ENCODE measurements at regions not wholly inside any gene's neighbourhood (a gene's known extent, or its start where the extent isn't known, plus 50 kb on each side); places are given as distances from the start of the nearest gene placed in this dataset.
"Not testable (repeated sequence)": the region's sequence is repeated elsewhere in the genome, so short reads cannot be mapped to it uniquely, and the experiment has no call there.

DNA sequence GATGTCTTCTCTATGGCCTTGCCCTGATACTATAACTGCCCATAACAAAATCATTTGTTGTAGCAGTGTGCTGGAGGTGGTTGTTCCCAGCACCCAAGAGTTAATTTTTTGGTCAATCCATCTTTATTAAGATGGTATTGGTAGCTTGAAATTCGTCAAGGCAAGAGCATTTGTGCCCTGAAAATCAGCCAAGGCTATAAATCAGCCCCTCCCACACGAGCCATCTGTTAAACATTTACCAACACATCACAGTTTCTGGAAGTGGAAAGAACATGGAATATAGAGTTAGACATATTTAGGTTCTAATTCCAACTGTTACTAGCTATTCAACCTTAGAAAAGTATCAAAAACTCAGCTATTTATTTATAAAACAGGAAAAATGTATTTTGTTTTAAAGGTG lies 888.4 kb upstream of the GJE1 start:
- H3K9me3 Mint-ChIP-seq, result no peaks in the 10 kb centered on the region
- no peak overlapping the region for H3K27ac Mint-ChIP-seq
- H3K4me1 Mint-ChIP-seq, result no peaks in the 10 kb centered on the region
- CTCF ChIA-PET, result no interaction called here
- H3K27me3 Mint-ChIP-seq, result no peaks in the 10 kb centered on the region
- DNase-seq, result no peak
- no peaks in the 10 kb centered on the region for H3K36me3 Mint-ChIP-seq
- H3K4me3 Mint-ChIP-seq, result no peak overlapping the region

DNA sequence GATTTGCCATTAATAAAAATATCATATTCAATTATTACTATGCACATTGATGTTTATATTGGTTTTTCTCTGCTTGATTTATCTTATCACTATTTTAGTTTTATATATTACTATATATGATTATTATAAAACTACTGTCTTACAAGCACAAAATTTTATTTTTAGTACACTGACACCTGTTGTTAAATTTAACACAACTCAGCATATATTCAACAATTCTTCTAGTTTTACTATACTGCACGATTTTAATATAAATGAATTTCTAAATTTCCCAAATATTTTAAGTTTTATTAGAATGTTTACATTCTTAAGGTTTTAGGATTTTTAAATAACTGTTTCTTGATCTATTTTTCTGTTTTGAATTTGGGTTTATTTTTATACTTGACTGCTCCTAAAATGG lies 889.8 kb upstream of the GJE1 start:
- no peaks in the 10 kb centered on the region for H3K36me3 Mint-ChIP-seq
- CTCF ChIA-PET, result no interaction called here
- DNase-seq, result no peak
- H3K4me3 Mint-ChIP-seq, result no peak overlapping the region
- no peak overlapping the region for H3K27ac Mint-ChIP-seq
- no peaks in the 10 kb centered on the region for H3K27me3 Mint-ChIP-seq
- no peaks in the 10 kb centered on the region for H3K4me1 Mint-ChIP-seq
- H3K9me3 Mint-ChIP-seq, result no peaks in the 10 kb centered on the region

DNA sequence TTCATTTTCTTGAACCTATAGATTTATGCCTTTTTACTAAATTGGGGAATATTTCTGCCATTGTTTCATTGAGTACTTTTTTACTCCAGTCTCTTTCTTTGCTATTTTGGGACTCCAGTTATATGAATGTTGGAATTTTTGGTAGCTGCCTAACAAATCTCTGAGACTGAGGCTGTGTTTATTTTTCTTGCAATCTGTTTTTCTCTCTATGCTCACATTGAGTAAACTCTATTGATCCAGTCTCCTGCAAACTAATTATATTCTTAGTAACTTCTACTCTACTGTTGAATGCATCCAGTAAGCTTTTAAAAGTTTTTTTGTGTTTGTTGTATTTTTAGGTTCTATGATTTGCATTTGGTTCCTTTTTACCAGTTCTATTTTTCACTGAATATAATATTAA lies 903.4 kb upstream of the GJE1 start:
- Mint-ChIP-seq H3K27me3 (no peaks in the 10 kb centered on the region), H3K4me1 (no peaks in the 10 kb centered on the region), H3K36me3 (no peaks in the 10 kb centered on the region), H3K27ac (no peak overlapping the region), H3K9me3 (no peaks in the 10 kb centered on the region), H3K4me3 (no peak overlapping the region)
- CTCF ChIA-PET, result no interaction called here
- no peak for DNase-seq

DNA sequence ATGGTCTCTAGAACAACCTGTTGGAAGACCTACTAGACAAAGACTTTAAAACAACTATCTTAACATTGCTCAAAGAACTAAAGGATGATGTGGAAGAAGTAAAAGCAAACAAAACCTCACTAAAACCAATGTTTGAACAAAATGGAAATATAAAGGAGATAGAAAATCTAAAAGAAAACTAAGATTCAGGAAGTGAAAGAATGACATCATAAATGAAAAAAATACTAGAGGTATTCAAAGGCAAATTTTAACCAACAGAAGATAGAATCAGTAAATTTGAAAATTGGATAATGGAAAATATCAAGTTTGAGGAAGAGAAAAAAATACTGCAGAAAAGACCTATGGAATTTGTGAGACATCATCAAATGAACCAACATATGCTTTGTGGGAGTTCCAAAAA lies 914.1 kb upstream of the GJE1 start:
- CTCF ChIA-PET, result no interaction called here
- H3K4me3 Mint-ChIP-seq, result no peak overlapping the region
- peaks cover 3% of the 10 kb centered on the region for H3K9me3 Mint-ChIP-seq
- no peaks in the 10 kb centered on the region for H3K36me3 Mint-ChIP-seq
- no peaks in the 10 kb centered on the region for H3K4me1 Mint-ChIP-seq
- H3K27ac Mint-ChIP-seq, result no peak overlapping the region
- DNase-seq, result no peak
- H3K27me3 Mint-ChIP-seq, result no peaks in the 10 kb centered on the region

DNA sequence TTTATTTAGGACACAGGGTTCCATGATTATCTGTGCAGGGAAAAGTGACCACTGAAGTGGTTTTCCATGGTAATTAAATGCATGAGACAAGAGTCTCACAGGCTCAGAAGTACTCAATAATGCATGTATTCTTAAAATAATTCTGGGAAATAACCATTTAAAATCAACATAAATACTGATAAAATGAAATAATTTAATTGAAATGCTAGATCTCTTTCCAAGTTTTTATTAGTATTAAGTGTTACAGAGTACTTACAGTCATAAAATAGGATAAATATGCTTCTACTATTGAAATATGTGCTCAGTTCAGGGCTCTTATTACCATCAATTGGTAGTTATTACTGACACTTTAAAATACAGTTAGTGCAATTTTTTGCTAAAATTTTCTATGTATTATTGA lies 916.0 kb upstream of the GJE1 start:
- Mint-ChIP-seq H3K4me1 (no peaks in the 10 kb centered on the region), H3K9me3 (peaks cover 3% of the 10 kb centered on the region), H3K4me3 (no peak overlapping the region), H3K36me3 (no peaks in the 10 kb centered on the region), H3K27ac (no peak overlapping the region), H3K27me3 (no peaks in the 10 kb centered on the region)
- CTCF ChIA-PET, result no interaction called here
- no peak for DNase-seq

DNA sequence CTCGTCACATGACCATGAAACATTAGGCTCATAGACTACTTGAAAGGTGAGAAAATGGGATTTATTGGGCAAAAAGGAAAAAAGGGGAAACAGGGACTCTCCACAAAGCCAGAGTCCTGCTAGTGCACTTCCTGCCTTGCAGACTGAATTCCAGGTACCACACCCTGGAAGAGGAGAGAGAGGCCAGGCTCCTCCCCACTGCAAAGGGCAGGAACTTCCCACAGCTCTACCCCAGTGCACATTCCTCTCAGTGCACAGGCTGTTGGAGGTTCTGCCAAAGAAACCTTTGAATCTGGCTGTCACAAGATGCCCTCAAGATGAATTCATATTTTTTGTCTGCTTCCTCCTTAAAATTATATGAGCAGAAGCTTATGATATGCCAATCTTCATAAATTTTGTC lies 920.4 kb upstream of the GJE1 start:
- DNase-seq, result no peak
- Mint-ChIP-seq H3K9me3 (no peaks in the 10 kb centered on the region), H3K27ac (no peak overlapping the region), H3K4me1 (no peaks in the 10 kb centered on the region), H3K4me3 (no peak overlapping the region), H3K27me3 (no peaks in the 10 kb centered on the region), H3K36me3 (no peaks in the 10 kb centered on the region)
- CTCF ChIA-PET, result no interaction called here

DNA sequence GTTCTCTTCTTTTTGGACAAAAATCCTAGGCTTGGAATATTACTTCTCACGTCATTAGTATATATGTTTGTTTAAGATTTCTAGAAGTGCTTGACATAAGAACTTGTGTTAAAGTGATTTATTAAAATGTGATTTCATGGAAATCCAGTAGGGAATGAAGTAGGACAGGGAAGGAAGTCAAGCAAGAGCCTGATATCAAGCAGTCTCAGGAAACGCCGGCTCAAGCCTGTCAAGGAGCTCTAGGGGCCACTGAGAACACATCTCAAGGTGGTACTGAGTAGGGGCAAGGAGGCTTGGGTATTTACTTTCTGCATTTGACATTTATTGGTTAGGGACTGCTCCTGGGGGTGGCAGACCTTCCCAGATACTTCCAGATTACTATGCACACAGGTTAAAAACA lies 920.9 kb upstream of the GJE1 start:
- Mint-ChIP-seq H3K4me3 (no peak overlapping the region), H3K4me1 (no peaks in the 10 kb centered on the region), H3K27me3 (no peaks in the 10 kb centered on the region), H3K27ac (no peak overlapping the region), H3K9me3 (no peaks in the 10 kb centered on the region), H3K36me3 (no peaks in the 10 kb centered on the region)
- CTCF ChIA-PET, result no interaction called here
- no peak for DNase-seq

DNA sequence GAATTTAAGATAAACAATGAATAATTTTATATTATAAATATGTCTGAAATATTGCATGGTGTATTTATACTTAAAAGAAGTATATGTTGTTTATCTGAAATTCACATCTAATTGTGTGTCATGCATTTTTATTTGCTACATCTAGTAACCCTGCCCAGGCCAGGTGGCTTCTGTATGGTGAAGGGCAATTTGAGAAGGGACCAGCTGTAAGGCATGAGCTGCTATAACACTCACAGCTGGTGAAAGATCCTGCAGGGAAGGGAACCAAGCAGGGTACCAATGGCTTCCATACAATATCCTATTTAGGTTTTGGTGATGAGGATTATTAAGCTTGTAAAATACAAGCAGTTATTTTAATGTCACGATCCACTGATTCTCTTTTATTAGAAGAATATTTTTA lies 921.8 kb upstream of the GJE1 start:
- Mint-ChIP-seq H3K4me1 (no peaks in the 10 kb centered on the region), H3K27ac (no peak overlapping the region), H3K27me3 (no peaks in the 10 kb centered on the region), H3K9me3 (no peaks in the 10 kb centered on the region), H3K36me3 (no peaks in the 10 kb centered on the region), H3K4me3 (no peak overlapping the region)
- CTCF ChIA-PET, result no interaction called here
- DNase-seq, result no peak

DNA sequence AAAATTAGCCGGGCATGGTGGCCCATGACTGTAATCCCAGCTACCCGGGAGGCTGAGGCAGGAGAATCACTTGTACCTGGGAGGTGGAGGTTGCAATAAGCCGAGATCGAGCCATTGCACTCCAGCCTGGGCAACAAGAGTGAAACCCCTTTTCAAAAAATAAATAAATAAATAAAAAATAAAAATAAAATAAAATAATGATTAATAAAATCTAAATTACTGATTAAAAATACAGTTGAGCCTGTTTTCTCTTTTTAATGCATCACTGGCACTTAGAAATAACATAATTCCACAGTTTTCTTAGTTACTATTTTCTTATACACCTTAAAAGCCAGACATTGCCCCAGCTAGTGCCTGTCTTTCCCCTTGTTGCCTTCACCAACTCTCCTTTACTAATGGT lies 922.8 kb upstream of the GJE1 start:
- no peaks in the 10 kb centered on the region for H3K27me3 Mint-ChIP-seq

DNA sequence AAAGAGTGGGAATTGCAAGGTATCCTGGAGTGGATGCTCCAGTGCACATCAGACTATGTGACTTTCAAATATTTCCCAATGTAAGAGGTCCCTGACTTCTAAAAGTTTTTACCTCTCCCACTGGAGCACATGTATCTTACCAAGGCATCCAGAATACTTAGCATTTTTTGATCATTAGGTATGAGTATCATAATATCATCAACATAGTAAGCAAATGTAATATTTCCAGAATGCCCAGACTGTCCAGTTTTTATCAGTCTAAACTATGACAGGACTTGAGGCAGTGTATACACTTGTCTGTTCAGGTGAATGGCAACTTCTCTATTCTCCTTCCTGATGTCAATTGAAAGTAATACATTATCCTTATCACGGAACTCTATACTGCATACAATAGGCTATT lies 924.6 kb upstream of the GJE1 start:
- Mint-ChIP-seq H3K9me3 (no peaks in the 10 kb centered on the region), H3K36me3 (no peaks in the 10 kb centered on the region), H3K27me3 (no peaks in the 10 kb centered on the region), H3K27ac (no peak overlapping the region), H3K4me1 (no peaks in the 10 kb centered on the region), H3K4me3 (no peak overlapping the region)
- no peak for DNase-seq
- CTCF ChIA-PET, result no interaction called here

More for the DNA sequence above, 922.8 kb upstream of the GJE1 start:
- DNase-seq, result no peak
- Mint-ChIP-seq H3K36me3 (no peaks in the 10 kb centered on the region), H3K27ac (no peak overlapping the region), H3K9me3 (no peaks in the 10 kb centered on the region), H3K4me3 (no peak overlapping the region), H3K4me1 (no peaks in the 10 kb centered on the region)
- CTCF ChIA-PET, result interaction anchor here (0.8 kb wide), 1 partner anchor 353 kb away, joined by 3 read pairs; no protein-coding TSS in a partner anchor

DNA sequence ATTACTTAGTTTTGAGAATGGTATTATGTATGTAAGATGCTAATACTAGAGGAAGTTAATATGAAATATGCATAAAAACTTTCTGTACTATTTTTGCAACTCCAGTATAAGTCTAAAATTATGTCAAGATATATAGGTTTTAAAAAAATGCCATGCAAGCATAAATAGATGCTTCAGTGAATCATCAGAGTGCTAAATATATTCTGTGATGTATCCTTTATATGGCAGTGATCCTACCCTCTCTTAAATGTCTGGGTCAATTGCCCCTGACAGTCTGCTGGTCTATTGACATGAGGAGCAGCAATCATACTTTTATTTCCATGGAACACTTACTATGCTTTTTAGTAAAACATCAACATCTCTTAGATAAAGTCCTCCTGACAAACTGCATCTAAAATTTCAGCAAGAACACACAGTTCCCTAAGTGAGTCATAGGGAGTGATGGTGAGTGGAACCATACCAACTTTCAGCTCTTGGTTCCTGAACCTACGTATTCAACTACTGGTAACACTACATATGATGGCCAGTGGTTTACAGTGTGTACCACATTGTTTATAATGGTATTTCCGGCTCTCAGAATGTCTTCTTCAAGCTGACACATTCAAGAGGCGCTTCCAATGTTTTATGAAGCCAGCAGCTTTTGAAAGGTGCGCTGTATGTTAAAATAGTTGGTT lies 928.7 kb upstream of the GJE1 start:
- DNase-seq, result no peak

DNA sequence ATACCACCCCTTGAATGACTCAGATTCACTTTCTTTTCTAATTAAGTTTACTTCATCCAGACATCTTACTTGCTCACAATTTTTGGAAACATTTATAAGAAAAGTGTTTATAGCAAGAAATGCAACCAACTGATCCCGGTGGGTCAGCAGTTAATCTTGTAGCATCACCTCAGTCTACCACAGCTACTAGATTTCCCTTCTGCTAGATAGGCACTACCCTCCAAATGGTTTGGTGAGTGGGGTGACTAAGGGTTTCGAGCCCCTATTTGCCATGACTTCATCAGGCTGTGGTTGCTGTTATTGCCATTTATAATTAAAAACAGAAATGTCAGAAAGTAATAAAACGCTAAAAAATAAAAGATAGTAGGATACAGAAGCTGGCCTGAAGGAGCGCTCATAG lies 930.1 kb upstream of the GJE1 start:
- no peak for DNase-seq
- no peaks in the 10 kb centered on the region for H3K36me3 Mint-ChIP-seq
- CTCF ChIA-PET, result no interaction called here
- no peaks in the 10 kb centered on the region for H3K4me1 Mint-ChIP-seq
- H3K27me3 Mint-ChIP-seq, result no peaks in the 10 kb centered on the region
- H3K27ac Mint-ChIP-seq, result no peak overlapping the region
- no peaks in the 10 kb centered on the region for H3K9me3 Mint-ChIP-seq
- H3K4me3 Mint-ChIP-seq, result no peak overlapping the region

More for the DNA sequence above, 928.7 kb upstream of the GJE1 start:
- CTCF ChIA-PET, result no interaction called here
- Mint-ChIP-seq H3K9me3 (no peaks in the 10 kb centered on the region), H3K4me1 (no peaks in the 10 kb centered on the region), H3K36me3 (no peaks in the 10 kb centered on the region), H3K27me3 (no peaks in the 10 kb centered on the region), H3K27ac (no peak overlapping the region), H3K4me3 (no peak overlapping the region)

DNA sequence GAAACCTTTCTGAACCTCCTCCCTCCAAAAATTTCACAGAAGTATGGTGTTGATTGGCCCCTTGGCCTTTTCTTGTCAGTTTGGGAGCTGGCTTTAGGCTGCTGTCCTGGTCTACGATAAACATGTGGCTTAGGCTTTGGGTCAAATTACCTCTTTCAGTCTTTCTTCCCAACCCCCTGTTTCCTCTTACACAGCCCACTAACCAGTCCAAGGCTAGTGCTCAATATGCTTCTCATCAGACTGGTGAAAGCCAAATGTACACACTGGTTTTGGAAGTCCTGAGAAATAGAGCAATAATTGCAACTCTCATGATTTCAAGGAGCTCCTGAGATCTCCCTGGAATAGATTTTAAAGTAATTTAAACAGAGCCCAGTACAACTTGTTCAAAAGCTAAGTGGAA lies 933.7 kb upstream of the GJE1 start:
- Mint-ChIP-seq H3K27ac (no peak overlapping the region), H3K4me3 (no peak overlapping the region), H3K36me3 (no peaks in the 10 kb centered on the region), H3K9me3 (no peaks in the 10 kb centered on the region), H3K27me3 (no peaks in the 10 kb centered on the region), H3K4me1 (no peaks in the 10 kb centered on the region)
- DNase-seq, result no peak
- CTCF ChIA-PET, result no interaction called here

DNA sequence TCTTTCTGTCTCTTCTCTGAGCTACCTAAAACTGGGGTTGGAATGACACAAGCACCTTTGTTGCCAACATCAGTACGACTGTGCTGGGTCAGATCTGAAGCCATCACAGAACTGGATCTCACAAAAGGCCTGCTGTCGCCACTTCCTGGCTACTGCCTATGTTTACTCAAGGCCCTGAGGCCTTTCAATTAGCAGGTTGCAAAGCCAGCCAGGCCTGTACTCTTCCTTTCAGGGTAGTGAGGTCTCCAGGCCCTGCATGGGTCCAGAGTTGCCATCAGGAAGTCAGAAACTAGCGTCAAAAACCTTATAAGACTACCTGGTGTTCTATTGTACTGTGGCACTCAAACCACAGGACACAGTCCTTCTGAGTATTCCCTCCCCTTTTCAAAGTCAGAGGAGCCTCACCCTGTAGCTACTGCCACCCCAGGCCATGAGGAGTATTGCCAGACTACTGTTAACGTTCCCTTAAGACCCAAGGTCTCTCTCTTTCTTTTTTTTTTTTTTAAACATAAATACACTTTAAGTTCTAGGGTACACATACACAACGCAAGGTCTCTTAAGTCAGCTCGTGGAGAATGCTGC lies 937.4 kb upstream of the GJE1 start:
- Mint-ChIP-seq H3K27me3 (no peaks in the 10 kb centered on the region), H3K4me3 (no peak overlapping the region), H3K27ac (no peak overlapping the region), H3K9me3 (no peaks in the 10 kb centered on the region), H3K4me1 (no peaks in the 10 kb centered on the region), H3K36me3 (no peaks in the 10 kb centered on the region)
- no peak for DNase-seq
- CTCF ChIA-PET, result no interaction called here

DNA sequence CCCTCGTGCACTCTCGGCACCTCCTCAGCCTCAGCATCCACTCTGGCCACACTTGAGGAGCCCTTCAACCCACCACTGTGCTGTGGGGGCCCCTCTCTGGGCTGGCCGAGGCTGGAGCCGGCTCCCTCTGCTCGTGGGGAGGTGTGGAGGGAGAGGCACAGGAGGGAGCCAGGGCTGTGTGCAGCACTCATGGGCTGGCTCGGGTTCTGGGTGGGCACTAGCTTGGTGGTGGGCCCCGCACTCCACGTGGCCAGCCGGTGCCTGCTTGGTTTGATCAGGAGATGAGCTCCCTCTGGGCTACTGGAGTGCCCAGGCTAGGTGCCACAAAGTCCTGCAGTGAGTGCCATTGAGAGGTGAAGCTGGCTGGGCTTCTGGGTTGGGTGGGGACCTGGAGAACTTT lies 949.4 kb upstream of the GJE1 start:
- no peak for DNase-seq
- no peak overlapping the region for H3K4me3 Mint-ChIP-seq
- CTCF ChIA-PET, result no interaction called here
- no peaks in the 10 kb centered on the region for H3K4me1 Mint-ChIP-seq
- no peaks in the 10 kb centered on the region for H3K27me3 Mint-ChIP-seq
- H3K9me3 Mint-ChIP-seq, result peaks cover 18% of the 10 kb centered on the region
- no peaks in the 10 kb centered on the region for H3K36me3 Mint-ChIP-seq
- no peak overlapping the region for H3K27ac Mint-ChIP-seq

DNA sequence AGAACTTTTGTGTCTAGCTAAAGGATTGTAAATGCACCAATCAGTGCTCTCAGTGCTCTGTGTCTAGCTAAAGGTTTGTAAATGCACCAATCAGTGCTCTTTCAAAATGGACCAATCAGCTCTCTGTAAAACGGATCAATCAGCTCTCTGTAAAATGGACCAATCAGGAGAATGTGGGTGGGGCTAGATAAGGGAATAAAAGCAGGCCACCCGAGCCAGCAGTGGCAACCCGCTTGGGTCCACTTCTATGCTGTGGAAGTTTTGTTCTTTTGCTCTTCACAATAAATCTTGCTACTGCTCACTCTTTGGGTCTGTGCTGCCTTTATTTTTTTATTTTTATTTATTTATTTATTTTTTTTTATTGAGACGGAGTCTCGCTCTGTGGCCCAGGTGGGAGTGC lies 957.3 kb upstream of the GJE1 start:
- H3K36me3 Mint-ChIP-seq, H3K27ac Mint-ChIP-seq, DNase-seq, CTCF ChIA-PET, H3K27me3 Mint-ChIP-seq, H3K4me1 Mint-ChIP-seq, H3K4me3 Mint-ChIP-seq, H3K9me3 Mint-ChIP-seq: not testable (repeated sequence)
